IMR-90 (cell line): ENCODE measurements at regions not wholly inside any gene's neighbourhood (a gene's known extent, or its start where the extent isn't known, plus 50 kb on each side); places are given as distances from the start of the nearest gene placed in this dataset.

ENCODE experiments used
- CEBPB ChIP-seq: IDR thresholded peaks from 2 replicates; pipeline ENCODE4 v1.6.1; 2012; ENCODE audit warnings: low read depth, low read length, improper control_type of control experiment
- CTCF ChIP-seq: conservative IDR thresholded peaks from 2 replicates; pipeline ENCODE4 v1.5.1; 2012; ENCODE audit warnings: mild to moderate bottlenecking, low read depth, low read length, improper control_type of control experiment
- POLR2A ChIP-seq: IDR thresholded peaks from 2 replicates; pipeline ENCODE4 v1.6.1; 2012; ENCODE audit warnings: mild to moderate bottlenecking, low read depth, low read length
- RFX5 ChIP-seq: IDR thresholded peaks from 2 replicates; pipeline ENCODE4 v1.8.0; 2012; ENCODE audit warnings: low read depth, mild to moderate bottlenecking, low read length, moderate library complexity
- USF2 ChIP-seq: fragments of 150-350 bp; IDR thresholded peaks from 2 replicates; pipeline ENCODE4 v1.6.1; 2017; ENCODE audit warnings: mild to moderate bottlenecking, antibody characterized with exemption, low read length, low read depth

GRCh38 chr5:96232602-96233001 lies 200.4 kb downstream of the PCSK1 start:
- no peak for TF ChIP-seq RFX5
- no peak for TF ChIP-seq POLR2A
- no peak for TF ChIP-seq CEBPB
- TF ChIP-seq CTCF = no peak
- no peak for TF ChIP-seq USF2
